AG04450 (cell line): ENCODE measurements at regions not wholly inside any gene's neighbourhood (a gene's known extent, or its start where the extent isn't known, plus 50 kb on each side); places are given as distances from the start of the nearest gene placed in this dataset.

Source experiments
- CTCF ChIA-PET: fragments of 300-600, 350-600 bp; formaldehyde crosslinking; extraction: SDS; loops from one replicate; lab custom pipeline; 2022; ENCODE audit warnings: antibody characterized with exemption, inconsistent platforms; lab: Charles Lee
- POLR2A ChIA-PET: fragments of 350-600 bp; formaldehyde crosslinking; extraction: SDS; loops from one replicate; lab custom pipeline; 2021; ENCODE audit warnings: antibody characterized with exemption, inconsistent platforms; lab: Yijun Ruan, JAX
- DNase-seq: peaks from one replicate; pipeline ENCODE4 v3.0.0-alpha.2; 2011; ENCODE audit warnings: low read depth, low spot score
- H3K27ac ChIP-seq: one replicate; pipeline ENCODE4 v1.5.1; 2012; ENCODE audit warnings: low read depth, low read length, control low read depth
- H3K27me3 ChIP-seq: one replicate; pipeline ENCODE4 v1.6.0; 2012; ENCODE audit warnings: low read length; ENCODE audit not compliant: control insufficient read depth, insufficient read depth
- H3K4me3 ChIP-seq: 2 replicates; pipeline ENCODE4 v1.5.1; 2011; ENCODE audit warnings: mild to moderate bottlenecking, low read depth, low read length, control low read depth
- H3K9me3 ChIP-seq: 2 replicates; pipeline ENCODE4 v1.5.1; 2012; ENCODE audit warnings: low read length; ENCODE audit not compliant: control insufficient read depth, insufficient read depth
- CTCF ChIP-seq: IDR thresholded peaks from 2 replicates; pipeline ENCODE4 v1.5.1; 2011; ENCODE audit warnings: low read depth, low read length, control low read depth, inconsistent platforms

GRCh38 chr4:114481856-114482255 lies 116.8 kb upstream of the UGT8 start:
- H3K27ac ChIP-seq, result no peak overlapping the region
- TF ChIP-seq CTCF, result no peak
- H3K27me3 ChIP-seq, result peaks cover 2% of the 10 kb centered on the region
- no peak for DNase-seq
- no peaks in the 10 kb centered on the region; the same call in 1 of the 2 replicates for H3K9me3 ChIP-seq
- CTCF ChIA-PET, result no interaction called here
- no peak overlapping the region for H3K4me3 ChIP-seq
- POLR2A ChIA-PET, result no interaction called here

DNA sequence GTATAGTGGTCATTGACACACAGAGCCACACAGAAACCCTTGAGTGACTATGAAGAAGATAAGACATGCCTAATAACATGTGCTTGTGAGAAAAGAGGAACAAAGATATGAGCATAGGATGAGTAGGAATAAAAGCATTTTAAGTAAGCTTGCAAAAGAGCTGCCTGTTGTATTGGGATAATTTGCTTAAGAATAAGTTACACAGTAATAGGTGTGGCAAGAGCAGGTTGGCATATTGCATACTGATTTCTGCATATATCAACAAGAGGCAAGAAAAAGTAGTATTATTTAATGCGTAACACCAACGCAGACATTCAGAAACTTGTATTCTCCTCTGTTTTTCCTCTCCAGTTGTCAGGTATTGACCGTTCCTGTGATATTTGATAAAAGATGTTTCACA lies 111.5 kb upstream of the UGT8 start:
- Histone ChIP-seq H3K27me3 (peaks cover 2% of the 10 kb centered on the region), H3K9me3 (no peaks in the 10 kb centered on the region), H3K27ac (no peak overlapping the region), H3K4me3 (no peak overlapping the region)
- DNase-seq, result no peak
- ChIA-PET POLR2A (no interaction called here), CTCF (no interaction called here)
- no peak for TF ChIP-seq CTCF

DNA sequence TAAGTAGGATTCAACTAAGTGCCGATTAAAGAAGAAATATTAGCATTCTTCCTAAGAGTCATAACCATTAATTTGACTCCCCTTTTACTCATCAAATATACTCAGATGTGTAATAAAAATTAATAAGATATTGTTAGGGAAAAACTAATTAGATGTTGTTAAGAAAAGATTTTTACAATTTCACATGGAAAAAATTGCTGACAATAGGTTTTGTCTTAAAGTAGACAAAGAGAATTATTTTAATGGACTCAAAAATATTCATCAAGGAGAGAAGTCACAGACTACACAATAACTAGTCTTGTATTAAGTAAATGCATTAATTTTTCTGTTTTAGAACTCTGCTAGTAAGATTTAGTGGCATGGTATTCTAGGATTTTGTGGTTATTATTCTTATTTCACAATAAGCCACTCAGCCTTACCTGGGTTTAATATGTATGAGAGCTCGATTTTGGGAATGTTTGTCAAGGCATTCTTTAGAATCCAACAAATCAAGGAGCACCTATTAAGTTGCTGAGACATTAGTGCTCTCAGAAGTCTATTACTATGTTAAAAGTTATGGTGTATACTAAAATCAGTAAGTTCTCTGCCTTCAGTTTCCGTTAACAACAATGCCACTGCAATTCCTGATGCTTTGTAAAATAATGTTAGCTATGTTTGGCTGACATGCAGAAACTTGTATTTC lies 110.2 kb upstream of the UGT8 start:
- Histone ChIP-seq H3K4me3 (no peak overlapping the region), H3K27ac (no peak overlapping the region), H3K27me3 (no peaks in the 10 kb centered on the region), H3K9me3 (no peaks in the 10 kb centered on the region)
- ChIA-PET POLR2A (no interaction called here), CTCF (no interaction called here)
- no peak for TF ChIP-seq CTCF
- no peak for DNase-seq

DNA sequence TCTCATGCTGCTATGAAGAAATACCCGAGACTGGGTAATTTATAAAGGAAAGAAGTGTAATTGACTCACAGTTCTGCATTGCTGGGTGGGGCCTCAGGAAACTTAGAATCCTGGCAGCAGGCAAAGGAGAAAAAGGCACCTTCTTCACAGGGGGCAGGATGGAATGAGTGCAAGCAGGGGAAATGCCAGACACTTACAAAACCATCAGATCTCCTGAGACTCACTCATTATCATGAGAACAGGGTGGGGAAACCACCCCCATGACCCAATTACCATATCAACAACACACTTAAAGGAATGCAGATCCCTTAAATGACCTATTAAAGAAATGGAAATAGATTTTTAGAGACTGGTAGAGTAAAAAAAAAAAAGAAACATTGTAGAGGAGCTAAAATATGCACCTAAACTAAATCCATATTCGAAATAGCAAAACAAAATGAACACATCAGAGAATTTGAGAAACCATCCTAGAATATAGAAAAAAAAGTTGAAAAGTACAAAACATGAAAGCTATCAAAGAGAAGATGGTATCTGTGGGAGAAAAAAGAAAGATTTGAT lies 104.3 kb upstream of the UGT8 start:
- ChIA-PET POLR2A (no interaction called here), CTCF (no interaction called here)
- DNase-seq, result no peak
- TF ChIP-seq CTCF, result no peak
- H3K27me3 ChIP-seq, result no peaks in the 10 kb centered on the region
- H3K4me3 ChIP-seq, result no peak overlapping the region
- H3K9me3 ChIP-seq, result no peaks in the 10 kb centered on the region
- H3K27ac ChIP-seq, result no peak overlapping the region

GRCh38 chr4:114495471-114495928 lies 103.1 kb upstream of the UGT8 start:
- Histone ChIP-seq H3K9me3 (no peaks in the 10 kb centered on the region), H3K27me3 (no peaks in the 10 kb centered on the region), H3K27ac (no peak overlapping the region), H3K4me3 (no peak overlapping the region)
- POLR2A ChIA-PET, result no interaction called here
- no peak for TF ChIP-seq CTCF
- no peak for DNase-seq
- CTCF ChIA-PET, result interaction anchor here (0.7 kb wide), 1 partner anchor 1052 kb away, joined by 3 read pairs; no protein-coding TSS in a partner anchor
